Astrocyte (in vitro differentiated cells and primary cell): ENCODE measurements at regions not wholly inside any gene's neighbourhood (a gene's known extent, or its start where the extent isn't known, plus 50 kb on each side); places are given as distances from the start of the nearest gene placed in this dataset.
A peak's percentile ranks its signal among the peaks of the same experiment; 100 is the strongest.

Experiments
- DNase-seq: peaks from one replicate; pipeline ENCODE4 v3.0.0-alpha.2; 2010; ENCODE audit warnings: low read depth
- FAIRE-seq: peaks from 2 replicates; lab custom pipeline; 2011; peaks lifted over from hg19 to GRCh38; lab: Jason Lieb, UNC
- H2AFZ ChIP-seq: 2 replicates; pipeline ENCODE4 v1.6.0; 2012; ENCODE audit warnings: low read depth, low read length, inconsistent platforms
- H3K27ac ChIP-seq: 2 replicates; pipeline ENCODE4 v1.5.1; 2011; ENCODE audit warnings: low read depth, low read length, inconsistent platforms
- H3K27me3 ChIP-seq: 2 replicates; pipeline ENCODE4 v1.6.0; 2011; ENCODE audit warnings: low read length, inconsistent platforms; ENCODE audit not compliant: insufficient read depth
- H3K36me3 ChIP-seq: 2 replicates; pipeline ENCODE4 v1.5.1; 2011; ENCODE audit warnings: low read length, inconsistent platforms; ENCODE audit not compliant: insufficient read depth
- H3K4me1 ChIP-seq: 2 replicates; pipeline ENCODE4 v1.5.1; 2011; ENCODE audit warnings: low read length, inconsistent platforms; ENCODE audit not compliant: insufficient read depth
- H3K4me2 ChIP-seq: 2 replicates; pipeline ENCODE4 v1.6.0; 2012; ENCODE audit warnings: low read length, inconsistent platforms
- H3K4me3 ChIP-seq: 2 replicates; pipeline ENCODE4 v1.5.1; 2011; ENCODE audit warnings: low read depth, mild to moderate bottlenecking, low read length, inconsistent platforms; ENCODE audit not compliant: insufficient read depth
- H3K79me2 ChIP-seq: 2 replicates; pipeline ENCODE4 v1.6.0; 2012; ENCODE audit warnings: mild to moderate bottlenecking, low read length, inconsistent platforms; ENCODE audit not compliant: insufficient read depth
- H3K9ac ChIP-seq: 2 replicates; pipeline ENCODE4 v1.6.0; 2012; ENCODE audit warnings: mild to moderate bottlenecking, low read length, inconsistent platforms
- H3K9me3 ChIP-seq: 2 replicates; pipeline ENCODE4 v1.5.1; 2012; ENCODE audit warnings: low read depth, mild to moderate bottlenecking, low read length, inconsistent platforms; ENCODE audit not compliant: insufficient read depth
- H4K20me1 ChIP-seq: 2 replicates; pipeline ENCODE4 v1.6.0; 2012; ENCODE audit warnings: low read length, inconsistent platforms; ENCODE audit not compliant: insufficient read depth
- H3K27ac Mint-ChIP-seq: one replicate; pipeline ENCODE4 v1.8.0; 2021; ENCODE audit warnings: mild to moderate bottlenecking, mixed read lengths; ENCODE audit not compliant: unreplicated experiment
- H3K27me3 Mint-ChIP-seq: one replicate; pipeline ENCODE4 v1.8.0; 2021; ENCODE audit warnings: low read depth, mixed read lengths; ENCODE audit not compliant: unreplicated experiment
- H3K36me3 Mint-ChIP-seq: one replicate; pipeline ENCODE4 v1.8.0; 2021; ENCODE audit warnings: low read depth, mixed read lengths; ENCODE audit not compliant: unreplicated experiment
- H3K4me1 Mint-ChIP-seq: one replicate; pipeline ENCODE4 v1.8.0; 2021; ENCODE audit warnings: low read depth, mixed read lengths; ENCODE audit not compliant: unreplicated experiment
- H3K4me3 Mint-ChIP-seq: one replicate; pipeline ENCODE4 v1.8.0; 2021; ENCODE audit warnings: mild to moderate bottlenecking, moderate library complexity, mixed read lengths; ENCODE audit not compliant: unreplicated experiment
- H3K9me3 Mint-ChIP-seq: one replicate; pipeline ENCODE4 v1.8.0; 2021; ENCODE audit warnings: mild to moderate bottlenecking, mixed read lengths; ENCODE audit not compliant: unreplicated experiment
- EZH2 ChIP-seq: IDR thresholded peaks from 2 replicates; pipeline ENCODE4 v1.6.1; 2012; ENCODE audit warnings: mild to moderate bottlenecking, low read length, inconsistent platforms; ENCODE audit not compliant: insufficient read depth
- TF ChIP-seq, protein P1 (sequence below): IDR thresholded peaks from 2 replicates; pipeline ENCODE4 v1.5.1; 2011; ENCODE audit warnings: low read depth, mild to moderate bottlenecking, inconsistent platforms, low read length, moderate library complexity; ENCODE audit not compliant: insufficient read depth

DNA sequence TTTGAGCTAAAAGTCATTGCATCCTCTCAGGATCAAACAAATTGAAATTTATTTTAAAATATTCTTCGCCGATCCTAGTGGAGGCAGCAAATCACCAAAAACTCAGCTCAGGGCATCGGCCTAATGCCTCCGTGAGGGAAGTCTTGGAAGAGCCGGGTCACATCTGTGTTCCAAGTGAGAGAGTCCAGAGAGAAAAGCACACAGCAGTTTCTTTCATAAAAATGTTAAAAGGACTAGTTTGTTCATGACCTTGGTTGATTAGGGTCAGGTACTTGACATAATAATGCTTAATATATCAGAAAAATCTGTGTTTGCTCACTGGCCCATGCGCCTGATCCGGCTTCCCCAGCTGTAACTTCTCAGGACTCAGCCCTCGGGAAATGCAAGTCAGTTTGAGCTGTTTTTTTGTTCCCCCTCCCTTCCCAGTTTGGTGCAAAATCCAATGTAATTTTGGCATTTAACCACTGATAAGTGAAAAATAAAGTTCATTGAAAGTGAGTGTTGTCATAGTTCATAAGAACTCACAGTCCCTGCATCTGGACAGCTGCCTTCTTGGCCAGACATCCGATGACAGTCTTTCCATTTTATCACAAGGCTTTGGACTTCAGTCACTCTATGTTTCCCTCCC, 161.7 kb downstream of the CAND1 start:
- no peak overlapping the region for H3K4me3 ChIP-seq
- no peaks in the 10 kb centered on the region for H3K27me3 Mint-ChIP-seq
- no peaks in the 10 kb centered on the region for H3K79me2 ChIP-seq
- peaks cover 29% of the 10 kb centered on the region for H3K4me1 Mint-ChIP-seq
- no peak for TF ChIP-seq EZH2
- TF ChIP-seq, protein P1, sequence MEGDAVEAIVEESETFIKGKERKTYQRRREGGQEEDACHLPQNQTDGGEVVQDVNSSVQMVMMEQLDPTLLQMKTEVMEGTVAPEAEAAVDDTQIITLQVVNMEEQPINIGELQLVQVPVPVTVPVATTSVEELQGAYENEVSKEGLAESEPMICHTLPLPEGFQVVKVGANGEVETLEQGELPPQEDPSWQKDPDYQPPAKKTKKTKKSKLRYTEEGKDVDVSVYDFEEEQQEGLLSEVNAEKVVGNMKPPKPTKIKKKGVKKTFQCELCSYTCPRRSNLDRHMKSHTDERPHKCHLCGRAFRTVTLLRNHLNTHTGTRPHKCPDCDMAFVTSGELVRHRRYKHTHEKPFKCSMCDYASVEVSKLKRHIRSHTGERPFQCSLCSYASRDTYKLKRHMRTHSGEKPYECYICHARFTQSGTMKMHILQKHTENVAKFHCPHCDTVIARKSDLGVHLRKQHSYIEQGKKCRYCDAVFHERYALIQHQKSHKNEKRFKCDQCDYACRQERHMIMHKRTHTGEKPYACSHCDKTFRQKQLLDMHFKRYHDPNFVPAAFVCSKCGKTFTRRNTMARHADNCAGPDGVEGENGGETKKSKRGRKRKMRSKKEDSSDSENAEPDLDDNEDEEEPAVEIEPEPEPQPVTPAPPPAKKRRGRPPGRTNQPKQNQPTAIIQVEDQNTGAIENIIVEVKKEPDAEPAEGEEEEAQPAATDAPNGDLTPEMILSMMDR = no peak
- no peak overlapping the region for H3K4me3 Mint-ChIP-seq
- no peaks in the 10 kb centered on the region for H3K9me3 ChIP-seq
- FAIRE-seq = no peak
- H2AFZ ChIP-seq = no peak overlapping the region
- H3K27me3 ChIP-seq = no peaks in the 10 kb centered on the region
- H3K27ac ChIP-seq = no peak overlapping the region
- H3K36me3 ChIP-seq = no peaks in the 10 kb centered on the region
- H3K4me1 ChIP-seq = peaks cover 33% of the 10 kb centered on the region
- no peak overlapping the region for H3K9ac ChIP-seq
- DNase-seq = no peak
- no peak overlapping the region for H3K4me2 ChIP-seq
- peaks cover 4% of the 10 kb centered on the region for H3K9me3 Mint-ChIP-seq
- H3K27ac Mint-ChIP-seq = no peak overlapping the region
- no peaks in the 10 kb centered on the region for H4K20me1 ChIP-seq
- no peaks in the 10 kb centered on the region for H3K36me3 Mint-ChIP-seq

DNA sequence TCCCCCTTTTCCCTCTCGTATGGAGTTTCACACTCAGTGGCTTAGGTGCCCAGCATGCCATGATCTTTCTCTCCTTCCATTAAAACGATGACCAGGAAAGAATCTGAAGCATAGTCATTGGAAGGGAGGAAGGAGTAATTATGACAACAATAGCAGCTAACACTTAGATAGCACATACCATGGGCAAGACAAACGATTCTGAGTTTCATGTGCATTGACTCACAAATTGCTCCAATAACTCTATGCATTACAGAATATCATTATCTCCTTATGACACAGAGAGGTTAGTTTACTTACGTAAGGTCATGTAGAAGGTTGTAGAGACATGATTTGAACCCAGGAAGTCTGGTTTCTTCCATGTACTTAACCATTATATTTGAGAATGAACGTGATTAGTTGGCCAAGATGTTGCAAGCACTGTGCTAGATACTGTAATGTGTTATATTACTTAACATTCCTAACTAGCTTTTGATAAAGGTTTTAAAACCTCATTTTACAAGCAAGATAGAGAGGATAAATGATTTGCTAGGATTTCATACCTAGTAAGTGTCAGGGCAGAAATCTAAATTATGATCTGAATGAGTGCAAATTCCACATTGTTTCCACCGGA, 162.4 kb downstream of the CAND1 start:
- Histone ChIP-seq H3K9me3 (no peaks in the 10 kb centered on the region), H3K36me3 (no peaks in the 10 kb centered on the region), H2AFZ (no peak overlapping the region), H3K4me2 (no peak overlapping the region), H3K79me2 (no peaks in the 10 kb centered on the region), H3K4me1 (peaks cover 29% of the 10 kb centered on the region), H3K9ac (no peak overlapping the region), H3K27me3 (no peaks in the 10 kb centered on the region), H3K4me3 (no peak overlapping the region), H3K27ac (no peak overlapping the region), H4K20me1 (no peaks in the 10 kb centered on the region)
- H3K27me3 Mint-ChIP-seq = no peaks in the 10 kb centered on the region
- H3K27ac Mint-ChIP-seq = no peak overlapping the region
- peak; percentile 55 for FAIRE-seq
- no peaks in the 10 kb centered on the region for H3K36me3 Mint-ChIP-seq
- TF ChIP-seq, protein P1 = no peak
- DNase-seq = no peak
- H3K4me1 Mint-ChIP-seq = peaks cover 30% of the 10 kb centered on the region
- peaks cover 4% of the 10 kb centered on the region for H3K9me3 Mint-ChIP-seq
- H3K4me3 Mint-ChIP-seq = no peak overlapping the region
